LNCAP (cell line): ENCODE measurements at regions not wholly inside any gene's neighbourhood (a gene's known extent, or its start where the extent isn't known, plus 50 kb on each side); places are given as distances from the start of the nearest gene placed in this dataset.

Source experiments
- CTCF ChIP-seq: fragments of 450-650 bp; IDR thresholded peaks from 2 replicates; pipeline ENCODE4 v1.5.1; 2017; ENCODE audit warnings: mild to moderate bottlenecking

DNA sequence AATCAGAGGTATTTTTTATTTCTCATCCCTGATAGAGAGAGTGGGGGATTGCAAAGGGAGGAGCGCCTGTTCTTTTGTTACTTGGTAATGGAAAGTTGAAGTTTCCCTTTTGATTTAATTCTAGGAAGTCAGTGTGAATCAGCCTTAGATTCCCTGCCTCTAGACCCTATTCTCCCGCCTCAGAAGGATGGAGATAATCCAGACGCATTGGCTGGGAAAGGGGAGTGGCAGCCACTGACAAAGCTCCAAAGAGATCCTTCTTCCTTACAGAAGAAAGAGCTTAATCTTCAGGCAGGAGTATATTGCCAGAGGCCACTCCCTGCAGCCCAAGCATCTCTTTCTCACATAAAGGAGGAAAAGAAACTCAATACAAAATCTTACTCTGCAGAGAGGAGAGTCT, 122.3 kb upstream of the GALNT17 start:
- no peak for TF ChIP-seq CTCF

- TF ChIP-seq CTCF: no peak
These were observed 116.6 kb upstream of the GALNT17 start for GRCh38 chr7:71015252-71015900.

DNA sequence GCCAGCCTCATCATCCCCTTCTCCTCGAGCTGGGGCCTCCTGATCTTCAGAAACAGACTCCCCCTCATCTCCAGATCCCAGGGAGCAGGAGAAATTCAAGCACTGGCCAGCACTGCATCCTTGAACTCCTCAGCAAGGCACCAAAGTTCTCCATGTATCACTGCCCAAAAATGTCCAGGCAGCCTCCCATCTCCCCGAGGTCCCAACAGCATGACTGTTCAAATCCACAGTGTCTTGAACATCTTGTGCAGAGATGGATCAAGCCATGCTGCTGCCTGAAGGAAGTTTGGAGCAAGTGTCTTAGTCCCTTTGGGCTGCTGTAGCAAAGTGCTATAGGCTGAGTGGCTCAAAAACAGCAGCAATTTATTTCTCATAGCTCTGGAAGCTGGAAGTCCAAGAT, 115.5 kb upstream of the GALNT17 start:
- no peak for TF ChIP-seq CTCF

- no peak for TF ChIP-seq CTCF
These were observed 114.3 kb upstream of the GALNT17 start for GRCh38 chr7:71017602-71018001.

DNA sequence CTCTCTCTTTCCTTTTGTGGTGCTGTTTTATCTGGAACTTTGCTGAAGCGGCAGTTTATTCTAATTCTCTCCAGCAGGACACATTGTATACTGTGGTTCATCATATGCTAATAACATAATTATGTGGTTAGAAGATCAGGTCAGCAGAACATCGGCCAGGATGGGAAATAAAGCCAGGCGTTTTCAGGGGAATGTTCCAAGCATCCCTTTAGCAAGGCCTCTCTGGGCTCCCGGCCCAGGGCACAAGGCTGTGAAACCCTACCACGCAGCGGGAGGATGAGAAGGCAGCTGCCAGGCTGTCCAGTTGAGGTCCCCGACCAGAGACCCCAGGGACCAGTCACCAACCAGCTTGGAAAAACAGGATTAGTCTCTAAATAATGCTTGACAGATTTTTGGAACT, 112.2 kb upstream of the GALNT17 start:
- TF ChIP-seq CTCF: no peak

- TF ChIP-seq CTCF: no peak
These were observed 110.8 kb upstream of the GALNT17 start for GRCh38 chr7:71021131-71021530.

DNA sequence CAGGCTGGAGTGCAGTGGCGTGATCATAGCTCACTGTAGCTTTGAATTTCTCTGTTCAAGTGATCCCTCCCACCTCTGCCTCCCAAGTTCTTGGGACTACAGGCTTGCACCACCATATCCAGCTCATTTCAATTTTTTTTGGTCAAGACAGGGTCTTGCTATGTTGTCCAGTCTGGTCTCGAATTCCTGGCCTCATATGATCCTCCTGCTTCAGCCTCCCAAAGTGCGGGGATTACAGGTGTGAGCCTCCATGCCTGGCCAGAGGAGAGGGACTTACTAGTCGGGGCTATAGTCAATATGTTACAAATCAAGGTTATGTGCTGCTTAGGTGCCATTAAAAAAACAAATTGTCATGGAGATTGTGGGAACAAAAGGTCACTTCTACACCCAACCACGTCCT, 105.3 kb upstream of the GALNT17 start:
- TF ChIP-seq CTCF: no peak

DNA sequence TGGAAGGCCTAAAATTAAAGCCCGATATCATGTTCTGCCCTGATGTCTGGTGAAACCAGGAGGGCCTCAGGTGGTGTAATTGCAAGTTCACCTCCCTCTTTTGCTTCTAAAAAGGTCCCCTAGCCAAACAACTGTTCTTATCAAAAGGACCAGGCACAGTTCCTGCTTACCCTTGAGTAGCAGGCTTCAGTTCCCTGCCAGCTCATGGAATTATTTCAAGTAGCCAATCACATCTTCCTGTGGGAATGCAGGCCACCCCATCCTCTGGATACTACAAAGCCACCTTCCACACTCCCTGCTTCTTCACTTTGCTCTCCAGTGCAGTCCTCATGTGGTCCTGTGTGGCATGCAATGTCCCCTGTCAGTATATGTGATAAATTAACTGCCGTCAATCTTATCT, 97.7 kb upstream of the GALNT17 start:
- TF ChIP-seq CTCF: no peak
